ENCODE measurements at regions not wholly inside any gene's neighbourhood (a gene's known extent, or its start where the extent isn't known, plus 50 kb on each side); places are given as distances from the start of the nearest gene placed in this dataset.

- DNase-seq = no peak
- Histone ChIP-seq H3K36me3 (replicated peaks in 1 of 2; ENCODE audit: control insufficient read depth in 1 of 2, insufficient read depth in 2 of 2, low read length in 2 of 2) (no peaks in the 10 kb centered on the region), H3K9ac (ENCODE audit: insufficient read depth, low read length, poor library complexity, severe bottlenecking) (no peak overlapping the region), H3K9me3 (replicated peaks in 1 of 2; ENCODE audit: control insufficient read depth in 1 of 2, insufficient read depth in 1 of 2, low read length in 2 of 2) (peaks cover 0 to 17% of the 10 kb centered on the region in 2 donors), H3K79me2 (ENCODE audit: insufficient read depth, low read length) (no peaks in the 10 kb centered on the region), H4K20me1 (ENCODE audit: insufficient read depth, low read length) (no peaks in the 10 kb centered on the region), H3K27ac (ENCODE audit: low read depth in 1 of 2, low read length in 2 of 2) (no peak overlapping the region), H3K4me3 (replicated peaks in 1 of 3; ENCODE audit: low read depth in 2 of 3, low read length in 3 of 3) (no peak overlapping the region), H3K4me2 (replicated peaks; ENCODE audit: extremely low read depth, low read length, poor library complexity, severe bottlenecking) (no peak overlapping the region), H3K4me1 (ENCODE audit: control insufficient read depth in 1 of 2, insufficient read depth in 2 of 2, low read length in 2 of 2) (no peaks in the 10 kb centered on the region), H3K27me3 (ENCODE audit: control insufficient read depth in 2 of 2, insufficient read depth in 2 of 2, low read length in 2 of 2) (no peaks in the 10 kb centered on the region), H2AFZ (ENCODE audit: insufficient read depth, low read depth, low read length, poor library complexity, severe bottlenecking) (no peak overlapping the region)
- H3K27ac Mint-ChIP-seq = no peak overlapping the region
- peaks cover 11 to 27% (median 20%) of the 10 kb centered on the region in 3 donors for H3K27me3 Mint-ChIP-seq (ENCODE audit: low read depth in 3 of 3)
- intact Hi-C loops (cut with micrococcal nuclease) = no loop called here
- H3K4me1 Mint-ChIP-seq = no peaks in the 10 kb centered on the region
- no peak for TF ChIP-seq CTCF (IDR thresholded peaks at IDR 0.05)
- H3K9me3 Mint-ChIP-seq = peaks cover 0 to 15% (median 11%) of the 10 kb centered on the region in 7 donors
- H3K36me3 Mint-ChIP-seq = no peaks in the 10 kb centered on the region
- WGBS (ENCODE audit: insufficient coverage) = 97% methylated on average over 25 of the region's 26 CpGs
- no peak overlapping the region for H3K4me3 Mint-ChIP-seq
Observed at GRCh38 chr2:239778042-239778851, 246.9 kb downstream of the NDUFA10 start.

GRCh38 chr2:239777219-239777618 lies 247.9 kb downstream of the NDUFA10 start:
- peak overlapping the region in 1 of 7 donors; percentile 42 for H3K27ac Mint-ChIP-seq
- peaks cover 8 to 25% (median 17%) of the 10 kb centered on the region in 3 donors for H3K27me3 Mint-ChIP-seq (ENCODE audit: low read depth in 3 of 3)
- intact Hi-C loops (cut with micrococcal nuclease) = no loop called here
- H3K4me3 Mint-ChIP-seq = no peak overlapping the region
- Histone ChIP-seq H3K4me3 (replicated peaks in 1 of 3; ENCODE audit: low read depth in 2 of 3, low read length in 3 of 3) (no peak overlapping the region), H3K27ac (ENCODE audit: low read depth in 1 of 2, low read length in 2 of 2) (no peak overlapping the region), H3K4me2 (replicated peaks; ENCODE audit: extremely low read depth, low read length, poor library complexity, severe bottlenecking) (no peak overlapping the region), H3K79me2 (ENCODE audit: insufficient read depth, low read length) (no peaks in the 10 kb centered on the region), H3K4me1 (ENCODE audit: control insufficient read depth in 1 of 2, insufficient read depth in 2 of 2, low read length in 2 of 2) (no peaks in the 10 kb centered on the region), H3K9ac (ENCODE audit: insufficient read depth, low read length, poor library complexity, severe bottlenecking) (no peak overlapping the region), H3K36me3 (replicated peaks in 1 of 2; ENCODE audit: control insufficient read depth in 1 of 2, insufficient read depth in 2 of 2, low read length in 2 of 2) (no peaks in the 10 kb centered on the region), H2AFZ (ENCODE audit: insufficient read depth, low read depth, low read length, poor library complexity, severe bottlenecking) (no peak overlapping the region), H3K9me3 (replicated peaks in 1 of 2; ENCODE audit: control insufficient read depth in 1 of 2, insufficient read depth in 1 of 2, low read length in 2 of 2) (peaks cover 3 to 24% of the 10 kb centered on the region in 2 donors), H3K27me3 (ENCODE audit: control insufficient read depth in 2 of 2, insufficient read depth in 2 of 2, low read length in 2 of 2) (no peaks in the 10 kb centered on the region), H4K20me1 (ENCODE audit: insufficient read depth, low read length) (no peaks in the 10 kb centered on the region)
- no peaks in the 10 kb centered on the region for H3K36me3 Mint-ChIP-seq
- peaks cover 2 to 20% (median 16%) of the 10 kb centered on the region in 7 donors for H3K9me3 Mint-ChIP-seq
- 98% methylated on average over 10 of the region's 11 CpGs for WGBS (ENCODE audit: insufficient coverage)
- TF ChIP-seq CTCF (IDR thresholded peaks at IDR 0.05) = no peak
- no peaks in the 10 kb centered on the region for H3K4me1 Mint-ChIP-seq
- no peak for DNase-seq
